Keratinocyte (primary cell): ENCODE measurements at regions not wholly inside any gene's neighbourhood (a gene's known extent, or its start where the extent isn't known, plus 50 kb on each side); places are given as distances from the start of the nearest gene placed in this dataset.

Experiments
- DNase-seq: peaks from one replicate; pipeline ENCODE4 v3.0.0-alpha.2; 2011; ENCODE audit warnings: low read depth, missing footprints, low spot score
- FAIRE-seq: peaks from 2 replicates; lab custom pipeline; 2011; peaks lifted over from hg19 to GRCh38; lab: Jason Lieb, UNC
- H2AFZ ChIP-seq: 2 replicates; pipeline ENCODE4 v1.6.0; 2012; ENCODE audit warnings: low read length, control low read depth, inconsistent platforms; ENCODE audit not compliant: control insufficient read depth
- H3K27ac ChIP-seq: 2 replicates; pipeline ENCODE4 v1.5.1; 2011; ENCODE audit warnings: low read length; ENCODE audit not compliant: control insufficient read depth, insufficient read depth
- H3K27me3 ChIP-seq: 3 replicates; pipeline ENCODE4 v1.6.0; 2011; ENCODE audit warnings: low read length; ENCODE audit not compliant: control insufficient read depth, insufficient read depth; ENCODE audit errors: extremely low read depth
- H3K36me3 ChIP-seq, 2 experiments: 2 replicates in 1 of 2; 3 replicates in 1 of 2; pipeline ENCODE4 v1.5.1; 2011; ENCODE audit warnings: low read length in 2 of 2, mild to moderate bottlenecking in 1 of 2; ENCODE audit not compliant: control insufficient read depth in 2 of 2, insufficient read depth in 2 of 2; ENCODE audit errors: extremely low read depth in 1 of 2
- H3K4me1 ChIP-seq: 3 replicates; pipeline ENCODE4 v1.5.1; 2011; ENCODE audit warnings: low read length; ENCODE audit not compliant: control insufficient read depth, insufficient read depth; ENCODE audit errors: extremely low read depth
- H3K4me2 ChIP-seq: 3 replicates; pipeline ENCODE4 v1.6.0; 2011; ENCODE audit warnings: low read depth, low read length; ENCODE audit not compliant: control insufficient read depth, insufficient read depth; ENCODE audit errors: extremely low read depth
- H3K4me3 ChIP-seq, 3 experiments: fragments of 200-600 bp in 1 of 3; sonication (generic) in 1 of 3; 2 replicates in 2 of 3; 3 replicates in 1 of 3; pipeline ENCODE4 v1.5.1; 2011 to 2016; ENCODE audit warnings: low read length in 3 of 3, mild to moderate bottlenecking in 3 of 3, control low read depth in 2 of 3, inconsistent platforms in 1 of 3, low read depth in 1 of 3, mixed read lengths in 1 of 3, mixed run types in 1 of 3, moderate library complexity in 1 of 3; ENCODE audit not compliant: control insufficient read depth in 2 of 3, insufficient read depth in 2 of 3; ENCODE audit errors: extremely low read depth in 1 of 3
- H3K79me2 ChIP-seq: 2 replicates; pipeline ENCODE4 v1.6.0; 2012; ENCODE audit warnings: low read length; ENCODE audit not compliant: control insufficient read depth, insufficient read depth
- H3K9ac ChIP-seq: 3 replicates; pipeline ENCODE4 v1.6.0; 2011; ENCODE audit warnings: low read length; ENCODE audit not compliant: control insufficient read depth, insufficient read depth; ENCODE audit errors: extremely low read depth
- H3K9me1 ChIP-seq: 3 replicates; pipeline ENCODE4 v1.6.0; 2011; ENCODE audit warnings: low read length; ENCODE audit not compliant: control insufficient read depth, insufficient read depth; ENCODE audit errors: extremely low read depth
- H3K9me3 ChIP-seq: 2 replicates; pipeline ENCODE4 v1.5.1; 2012; ENCODE audit warnings: low read depth, low read length; ENCODE audit not compliant: control insufficient read depth
- H4K20me1 ChIP-seq: 3 replicates; pipeline ENCODE4 v1.6.0; 2011; ENCODE audit warnings: low read length; ENCODE audit not compliant: control insufficient read depth, insufficient read depth; ENCODE audit errors: extremely low read depth
- CTCF ChIP-seq, 3 experiments: IDR thresholded peaks in 1 of 3; conservative IDR thresholded peaks in 1 of 3; optimal IDR thresholded peaks in 1 of 3; 2 replicates in 2 of 3; 3 replicates in 1 of 3; pipeline versions ENCODE3 to v1.5.1; 2011; ENCODE audit warnings: low read length in 3 of 3, mild to moderate bottlenecking in 3 of 3, moderate library complexity in 2 of 3, control low read depth in 1 of 3, inconsistent platforms in 1 of 3; ENCODE audit not compliant: insufficient read depth in 2 of 3; ENCODE audit errors: extremely low read depth in 1 of 3
- EZH2 ChIP-seq: IDR thresholded peaks from one replicate; pipeline ENCODE4 v1.6.1; 2012; ENCODE audit warnings: inconsistent platforms, mild to moderate bottlenecking, low read length, moderate library complexity
- dilution Hi-C: fragments of 300-500 bp; cut with MboI; formaldehyde crosslinking; loops from one replicate; pipeline ENCODE4 v1.7.0; 2020; ENCODE audit warnings: low sequenced_read_pairs; ENCODE audit not compliant: extremely low pct_ligation_motif_present

DNA sequence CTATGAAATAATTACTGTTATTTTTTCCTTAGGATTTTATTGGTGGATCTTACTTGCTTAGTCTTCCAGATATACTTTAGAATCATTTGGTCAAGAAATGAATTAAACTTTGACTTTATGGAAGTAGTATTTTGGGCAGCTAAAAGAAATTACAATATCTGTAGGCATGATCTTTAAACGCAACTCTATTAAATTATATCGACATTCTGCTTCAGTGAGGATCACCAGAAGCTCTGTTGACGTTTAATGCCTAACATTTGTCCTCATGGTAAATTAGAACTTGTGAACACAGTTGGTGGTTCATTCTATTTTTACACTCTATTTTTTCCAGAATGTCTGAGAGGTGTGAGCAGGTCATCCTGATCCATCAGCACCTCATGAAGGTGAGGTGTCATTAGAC is 211.6 kb downstream of the TMEM167A start:
- Histone ChIP-seq H3K27me3 (no peaks in the 10 kb centered on the region), H2AFZ (no peak overlapping the region), H3K9ac (no peak overlapping the region), H3K9me3 (no peaks in the 10 kb centered on the region), H3K27ac (no peak overlapping the region), H3K9me1 (no peaks in the 10 kb centered on the region), H3K79me2 (no peaks in the 10 kb centered on the region), H4K20me1 (no peaks in the 10 kb centered on the region), H3K4me1 (no peaks in the 10 kb centered on the region), H3K36me3 (no peaks in the 10 kb centered on the region), H3K4me3 (no peak overlapping the region), H3K4me2 (no peak overlapping the region)
- FAIRE-seq (no peak), DNase-seq (no peak)
- TF ChIP-seq EZH2 (no peak), CTCF (optimal IDR thresholded peaks at IDR 0.05 in 1 of 3, IDR thresholded peaks at IDR 0.05 in 1 of 3, conservative IDR thresholded peaks at IDR 0.05 in 1 of 3; ENCODE audit: extremely low read depth in 1 of 3, insufficient read depth in 2 of 3, low read length in 3 of 3) (no peak)
- dilution Hi-C loops = no loop called here

- Histone ChIP-seq H3K9me1 (no peaks in the 10 kb centered on the region), H3K9me3 (no peaks in the 10 kb centered on the region), H3K27me3 (no peaks in the 10 kb centered on the region), H3K9ac (no peak overlapping the region), H3K4me3 (no peak overlapping the region), H4K20me1 (no peaks in the 10 kb centered on the region), H3K36me3 (no peaks in the 10 kb centered on the region), H3K79me2 (no peaks in the 10 kb centered on the region), H2AFZ (no peak overlapping the region), H3K4me2 (no peak overlapping the region), H3K27ac (no peak overlapping the region), H3K4me1 (no peaks in the 10 kb centered on the region)
- DNase-seq (no peak), FAIRE-seq (no peak)
- dilution Hi-C loops = no loop called here
- no peak for TF ChIP-seq CTCF (optimal IDR thresholded peaks at IDR 0.05 in 1 of 3, IDR thresholded peaks at IDR 0.05 in 1 of 3, conservative IDR thresholded peaks at IDR 0.05 in 1 of 3; ENCODE audit: extremely low read depth in 1 of 3, insufficient read depth in 2 of 3, low read length in 3 of 3)
- TF ChIP-seq EZH2 = no peak
Observed at GRCh38 chr5:82863266-82863665, 213.9 kb downstream of the TMEM167A start.
